Stimulated activated memory B cell treated with anti-CD40 and anti-IgM and Interleukin-4, amounts not matched to agents 10 μg/mL and 1 μg/mL and 100 μg/mL, for 72 hours (primary cell): ENCODE measurements at regions not wholly inside any gene's neighbourhood (a gene's known extent, or its start where the extent isn't known, plus 50 kb on each side); places are given as distances from the start of the nearest gene placed in this dataset.

Source experiments
- ATAC-seq: fragments of 150-1000 bp; cut with Tn5 transposase; 2 replicates; pipeline ENCODE4 v1.10.0; 2021
- H3K27ac Mint-ChIP-seq: one replicate; pipeline ENCODE4 v1.8.0; 2022; ENCODE audit warnings: mild to moderate bottlenecking, mixed read lengths
- H3K27me3 Mint-ChIP-seq: one replicate; pipeline ENCODE4 v1.8.0; 2022; ENCODE audit warnings: mixed read lengths
- H3K36me3 Mint-ChIP-seq: one replicate; pipeline ENCODE4 v1.8.0; 2022; ENCODE audit warnings: mixed read lengths
- H3K4me1 Mint-ChIP-seq: one replicate; pipeline ENCODE4 v1.8.0; 2022; ENCODE audit warnings: mixed read lengths
- H3K4me3 Mint-ChIP-seq: one replicate; pipeline ENCODE4 v1.8.0; 2022; ENCODE audit warnings: mild to moderate bottlenecking, moderate library complexity, mixed read lengths
- H3K9me3 Mint-ChIP-seq: one replicate; pipeline ENCODE4 v1.8.0; 2022; ENCODE audit warnings: mixed read lengths

DNA sequence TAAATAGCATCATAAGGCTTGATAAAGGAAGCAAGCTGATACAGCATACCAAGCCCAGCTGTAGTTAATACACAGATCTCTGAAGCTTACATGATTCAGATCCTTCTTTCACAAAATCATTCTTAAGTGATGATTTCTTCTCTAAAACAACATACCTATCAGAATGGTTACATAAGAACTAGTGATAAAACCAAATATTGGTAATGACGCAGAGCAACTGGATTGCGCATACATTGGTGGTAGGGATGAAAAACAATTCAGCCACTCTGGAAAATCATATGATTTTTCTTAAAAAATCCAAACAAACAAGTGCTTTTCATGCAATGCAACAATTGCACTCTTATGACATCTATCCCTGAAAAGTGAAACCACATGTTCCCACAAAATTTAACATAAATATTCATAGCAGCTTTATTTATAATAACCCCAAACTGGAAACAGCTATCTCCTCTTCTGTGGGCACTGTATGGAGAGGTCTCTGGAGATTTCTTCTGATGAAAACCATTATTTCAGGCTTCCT lies 153.6 kb upstream of the DSEL start:
- Mint-ChIP-seq H3K4me3 (no peak overlapping the region), H3K4me1 (no peaks in the 10 kb centered on the region)

GRCh38 chr18:67665266-67665665 lies 148.7 kb upstream of the DSEL start:
- H3K4me3 Mint-ChIP-seq, result no peak overlapping the region
- H3K9me3 Mint-ChIP-seq, result no peaks in the 10 kb centered on the region
- no peaks in the 10 kb centered on the region for H3K36me3 Mint-ChIP-seq
- no peak overlapping the region for H3K27ac Mint-ChIP-seq
- H3K4me1 Mint-ChIP-seq, result no peaks in the 10 kb centered on the region
- no peaks in the 10 kb centered on the region for H3K27me3 Mint-ChIP-seq
- no peak for ATAC-seq

More for the DNA sequence above, 153.6 kb upstream of the DSEL start:
- Mint-ChIP-seq H3K36me3 (no peaks in the 10 kb centered on the region), H3K27me3 (no peaks in the 10 kb centered on the region), H3K9me3 (no peaks in the 10 kb centered on the region), H3K27ac (no peak overlapping the region)
- ATAC-seq, result no peak

DNA sequence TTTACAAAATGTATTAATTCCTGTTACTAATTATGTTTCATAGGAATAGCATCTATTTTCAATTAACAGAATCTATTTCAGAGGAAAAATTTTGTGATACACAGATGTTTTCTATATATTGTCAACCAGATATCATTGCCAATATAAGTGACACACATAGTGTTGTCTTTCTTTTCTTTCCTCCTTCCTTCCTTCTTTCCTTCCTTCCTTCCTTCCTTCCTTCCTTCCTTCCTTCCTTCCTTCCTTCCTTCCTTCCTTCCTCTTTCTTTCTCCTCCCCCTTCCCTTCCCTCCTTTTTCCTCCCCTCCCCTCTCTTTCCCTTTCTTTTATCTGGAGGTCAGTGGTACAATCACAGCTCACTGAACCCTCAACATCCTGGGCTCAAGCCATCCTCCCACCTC lies 146.5 kb upstream of the DSEL start:
- ATAC-seq, result no peak
- Mint-ChIP-seq H3K27ac (no peak overlapping the region), H3K27me3 (no peaks in the 10 kb centered on the region), H3K9me3 (peaks cover 3% of the 10 kb centered on the region), H3K4me3 (no peak overlapping the region), H3K36me3 (no peaks in the 10 kb centered on the region), H3K4me1 (no peaks in the 10 kb centered on the region)

GRCh38 chr18:67661555-67661954 lies 145.0 kb upstream of the DSEL start:
- H3K27me3 Mint-ChIP-seq, result no peaks in the 10 kb centered on the region
- H3K36me3 Mint-ChIP-seq, result no peaks in the 10 kb centered on the region
- no peaks in the 10 kb centered on the region for H3K4me1 Mint-ChIP-seq
- H3K27ac Mint-ChIP-seq, result no peak overlapping the region
- no peak for ATAC-seq
- H3K9me3 Mint-ChIP-seq, result peaks cover 3% of the 10 kb centered on the region
- H3K4me3 Mint-ChIP-seq, result no peak overlapping the region

- no peaks in the 10 kb centered on the region for H3K36me3 Mint-ChIP-seq
- H3K27me3 Mint-ChIP-seq, result no peaks in the 10 kb centered on the region
- no peaks in the 10 kb centered on the region for H3K9me3 Mint-ChIP-seq
- no peak overlapping the region for H3K4me3 Mint-ChIP-seq
- H3K27ac Mint-ChIP-seq, result no peak overlapping the region
- H3K4me1 Mint-ChIP-seq, result no peaks in the 10 kb centered on the region
- no peak for ATAC-seq
These were observed 137.6 kb upstream of the DSEL start for GRCh38 chr18:67654101-67654500.

- H3K4me1 Mint-ChIP-seq, result no peaks in the 10 kb centered on the region
- no peaks in the 10 kb centered on the region for H3K36me3 Mint-ChIP-seq
- ATAC-seq, result no peak
- no peak overlapping the region for H3K4me3 Mint-ChIP-seq
- no peaks in the 10 kb centered on the region for H3K27me3 Mint-ChIP-seq
- no peak overlapping the region for H3K27ac Mint-ChIP-seq
- no peaks in the 10 kb centered on the region for H3K9me3 Mint-ChIP-seq
These were observed 135.8 kb upstream of the DSEL start for GRCh38 chr18:67652288-67652687.

DNA sequence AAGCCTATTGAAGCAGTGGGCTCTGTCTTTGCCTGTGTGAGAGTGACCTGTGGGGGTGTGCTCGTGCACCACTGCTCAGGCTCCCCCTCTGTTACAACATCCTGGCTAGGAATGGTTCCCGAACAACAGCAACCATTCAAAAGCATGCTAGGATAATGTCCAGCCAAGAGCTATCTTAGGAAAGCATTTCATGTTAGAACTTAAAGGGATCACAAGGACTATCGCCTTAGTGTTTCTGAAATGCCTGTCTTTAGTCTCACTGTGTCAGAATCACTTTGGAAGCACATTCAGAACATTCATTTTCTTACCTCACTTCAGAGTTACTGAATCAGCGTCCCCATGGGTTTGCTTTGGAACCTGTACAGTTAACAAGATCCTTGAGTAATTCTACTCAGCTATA lies 134.9 kb upstream of the DSEL start:
- Mint-ChIP-seq H3K9me3 (no peaks in the 10 kb centered on the region), H3K36me3 (no peaks in the 10 kb centered on the region), H3K27ac (no peak overlapping the region), H3K4me1 (no peaks in the 10 kb centered on the region), H3K27me3 (no peaks in the 10 kb centered on the region), H3K4me3 (no peak overlapping the region)
- ATAC-seq, result peak; percentile 27

DNA sequence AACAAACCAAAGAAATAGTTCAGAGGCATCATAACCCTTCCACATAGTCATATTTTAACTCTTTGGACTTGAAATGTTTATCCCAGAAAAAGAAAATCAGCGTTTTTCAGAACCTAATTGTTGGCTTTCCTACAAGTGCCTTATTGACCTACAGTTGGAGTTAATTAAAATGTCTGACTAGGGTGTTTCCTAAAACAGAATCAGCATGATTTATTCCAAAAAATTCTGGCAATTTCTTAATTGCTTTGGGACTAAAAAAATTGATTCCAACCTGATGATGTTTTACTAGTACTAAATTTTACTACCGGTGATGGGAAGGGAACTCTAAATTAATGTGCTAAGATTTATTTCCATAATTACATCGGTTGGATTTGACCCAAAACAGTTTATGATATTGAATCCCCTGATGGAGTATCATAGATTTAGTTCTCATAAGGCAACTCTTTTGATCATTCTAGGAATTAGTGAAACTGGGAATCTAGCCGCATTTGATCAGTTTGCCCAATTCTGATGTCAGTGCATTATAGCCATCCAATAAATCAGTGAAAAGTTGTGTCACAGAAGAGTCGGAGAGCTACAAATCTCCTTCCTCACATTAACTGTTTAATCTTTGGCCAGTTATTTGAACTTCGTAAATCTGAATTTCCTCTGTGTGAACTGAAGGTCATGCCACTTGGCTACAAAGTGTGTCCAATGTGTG lies 134.3 kb upstream of the DSEL start:
- no peaks in the 10 kb centered on the region for H3K27me3 Mint-ChIP-seq
- no peaks in the 10 kb centered on the region for H3K36me3 Mint-ChIP-seq
- no peak overlapping the region for H3K4me3 Mint-ChIP-seq
- H3K4me1 Mint-ChIP-seq, result no peaks in the 10 kb centered on the region
- no peak overlapping the region for H3K27ac Mint-ChIP-seq
- ATAC-seq, result no peak
- no peaks in the 10 kb centered on the region for H3K9me3 Mint-ChIP-seq

DNA sequence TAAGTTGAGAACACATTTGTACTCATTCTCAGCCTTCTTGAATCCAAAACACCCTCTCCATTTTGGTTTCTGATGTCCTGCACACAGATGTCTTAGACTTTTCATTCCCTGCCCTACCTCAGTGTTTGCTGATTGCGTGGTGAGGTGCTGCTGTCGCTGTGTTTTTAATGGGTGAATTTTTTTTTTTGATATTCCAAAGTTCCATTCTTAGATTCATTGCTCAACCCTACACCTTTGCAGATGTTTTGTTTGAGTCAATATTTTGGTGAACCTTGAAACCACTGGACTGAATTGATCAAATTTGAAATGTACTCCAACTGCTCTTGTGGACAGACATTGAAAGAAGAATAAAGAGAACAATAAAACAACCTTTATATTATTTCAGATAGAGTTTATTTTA lies 130.4 kb upstream of the DSEL start:
- Mint-ChIP-seq H3K4me1 (no peaks in the 10 kb centered on the region), H3K4me3 (no peak overlapping the region), H3K9me3 (no peaks in the 10 kb centered on the region), H3K27me3 (no peaks in the 10 kb centered on the region), H3K36me3 (no peaks in the 10 kb centered on the region), H3K27ac (no peak overlapping the region)
- no peak for ATAC-seq

GRCh38 chr18:67644226-67644625 lies 127.7 kb upstream of the DSEL start:
- H3K4me1 Mint-ChIP-seq, result no peaks in the 10 kb centered on the region
- no peak overlapping the region for H3K4me3 Mint-ChIP-seq
- H3K27ac Mint-ChIP-seq, result no peak overlapping the region
- H3K27me3 Mint-ChIP-seq, result no peaks in the 10 kb centered on the region
- no peaks in the 10 kb centered on the region for H3K36me3 Mint-ChIP-seq
- no peaks in the 10 kb centered on the region for H3K9me3 Mint-ChIP-seq
- ATAC-seq, result no peak

- H3K9me3 Mint-ChIP-seq, result peaks cover 3% of the 10 kb centered on the region
- no peak overlapping the region for H3K27ac Mint-ChIP-seq
- H3K4me3 Mint-ChIP-seq, result no peak overlapping the region
- no peaks in the 10 kb centered on the region for H3K36me3 Mint-ChIP-seq
- no peak for ATAC-seq
- H3K27me3 Mint-ChIP-seq, result no peaks in the 10 kb centered on the region
- H3K4me1 Mint-ChIP-seq, result no peaks in the 10 kb centered on the region
These were observed 123.4 kb upstream of the DSEL start for GRCh38 chr18:67639872-67640271.

- Mint-ChIP-seq H3K27ac (no peak overlapping the region), H3K9me3 (peaks cover 3% of the 10 kb centered on the region), H3K4me1 (no peaks in the 10 kb centered on the region), H3K27me3 (no peaks in the 10 kb centered on the region), H3K4me3 (no peak overlapping the region), H3K36me3 (no peaks in the 10 kb centered on the region)
- ATAC-seq, result no peak
These were observed 120.3 kb upstream of the DSEL start for GRCh38 chr18:67636597-67637385.

GRCh38 chr18:67634631-67635338 lies 118.3 kb upstream of the DSEL start:
- no peak overlapping the region for H3K27ac Mint-ChIP-seq

DNA sequence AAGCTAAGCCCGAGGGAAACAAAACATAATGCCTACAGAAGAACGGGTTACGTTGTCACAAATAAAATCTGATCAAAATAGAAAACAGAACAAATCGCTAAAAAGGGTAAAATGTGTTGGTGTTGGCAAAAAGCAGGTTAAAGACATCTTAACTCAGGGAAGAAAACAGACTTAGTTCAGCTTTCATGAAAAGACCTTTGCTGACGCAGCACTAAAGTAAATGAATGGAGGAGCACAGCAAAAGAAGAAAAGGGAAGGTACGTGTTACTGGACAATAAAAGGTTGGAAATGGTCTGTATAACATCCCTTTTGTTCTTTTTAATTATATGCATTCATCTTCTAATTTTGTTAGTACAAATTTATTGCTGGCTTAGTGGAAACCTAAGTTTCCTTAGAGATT lies 117.4 kb upstream of the DSEL start:
- ATAC-seq, result no peak
- no peaks in the 10 kb centered on the region for H3K36me3 Mint-ChIP-seq
- peaks cover 3% of the 10 kb centered on the region for H3K9me3 Mint-ChIP-seq
- no peak overlapping the region for H3K4me3 Mint-ChIP-seq
- H3K27ac Mint-ChIP-seq, result no peak overlapping the region
- no peaks in the 10 kb centered on the region for H3K4me1 Mint-ChIP-seq
- H3K27me3 Mint-ChIP-seq, result no peaks in the 10 kb centered on the region

More at GRCh38 chr18:67634631-67635338, 118.3 kb upstream of the DSEL start:
- H3K4me3 Mint-ChIP-seq, result no peak overlapping the region
- peaks cover 3% of the 10 kb centered on the region for H3K9me3 Mint-ChIP-seq
- no peaks in the 10 kb centered on the region for H3K4me1 Mint-ChIP-seq
- no peaks in the 10 kb centered on the region for H3K27me3 Mint-ChIP-seq
- H3K36me3 Mint-ChIP-seq, result no peaks in the 10 kb centered on the region
- ATAC-seq, result no peak

DNA sequence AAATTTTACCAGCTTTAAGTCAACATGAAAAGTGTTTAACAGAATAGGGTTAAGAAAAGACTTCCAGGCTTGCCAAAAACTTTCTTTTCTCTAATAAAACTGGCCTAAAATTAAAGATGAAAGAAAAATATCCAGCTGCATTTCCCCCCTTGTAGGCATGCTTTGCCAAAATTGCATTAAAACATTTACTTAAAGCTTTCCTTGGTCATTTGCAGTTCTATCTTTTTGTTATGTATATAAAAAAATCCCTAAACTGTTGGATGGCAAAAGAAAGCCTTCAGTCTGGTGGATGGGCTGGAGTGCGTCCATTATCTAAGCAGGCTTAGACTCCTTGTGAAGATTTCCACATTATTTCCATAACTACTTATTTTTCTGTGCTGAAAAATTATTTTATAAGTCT lies 105.4 kb upstream of the DSEL start:
- ATAC-seq, result no peak
- Mint-ChIP-seq H3K9me3 (no peaks in the 10 kb centered on the region), H3K4me1 (no peaks in the 10 kb centered on the region), H3K27me3 (no peaks in the 10 kb centered on the region), H3K4me3 (no peak overlapping the region), H3K36me3 (no peaks in the 10 kb centered on the region), H3K27ac (no peak overlapping the region)
